NOMO-1 treated with DMSO at 0.1 percent for 48 hours (cell line): ENCODE measurements at regions not wholly inside any gene's neighbourhood (a gene's known extent, or its start where the extent isn't known, plus 50 kb on each side); places are given as distances from the start of the nearest gene placed in this dataset.

Source experiments
- DNase-seq: peaks from one replicate; lab custom pipeline; 2025; ENCODE audit not compliant: unreplicated experiment; lab: John Stamatoyannopoulos, UW

DNA sequence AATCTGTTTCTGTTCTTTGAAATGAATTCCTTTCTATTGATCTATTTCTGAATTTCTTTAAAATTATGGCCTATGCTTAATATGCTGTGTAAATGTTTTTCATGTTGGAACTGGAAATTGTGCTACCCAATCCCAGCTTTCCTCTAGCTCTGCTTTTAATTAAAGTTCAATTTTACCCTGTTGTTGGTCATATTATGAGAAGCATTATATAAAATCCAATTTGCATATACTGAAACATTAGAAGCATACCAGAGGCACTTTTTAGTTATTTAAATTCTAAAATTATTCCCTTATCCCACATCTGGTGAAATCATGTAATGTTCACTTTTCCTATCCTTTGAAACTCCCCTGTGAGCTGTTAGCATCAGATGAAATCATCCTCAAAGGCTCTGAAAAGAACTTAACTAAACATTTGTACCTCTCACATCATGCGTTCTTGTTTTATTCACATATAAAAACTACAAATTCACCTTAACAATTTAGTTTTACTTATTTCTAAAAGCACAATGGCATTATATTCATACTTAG lies 160.6 kb upstream of the COL21A1 start:
- DNase-seq, result no peak

DNA sequence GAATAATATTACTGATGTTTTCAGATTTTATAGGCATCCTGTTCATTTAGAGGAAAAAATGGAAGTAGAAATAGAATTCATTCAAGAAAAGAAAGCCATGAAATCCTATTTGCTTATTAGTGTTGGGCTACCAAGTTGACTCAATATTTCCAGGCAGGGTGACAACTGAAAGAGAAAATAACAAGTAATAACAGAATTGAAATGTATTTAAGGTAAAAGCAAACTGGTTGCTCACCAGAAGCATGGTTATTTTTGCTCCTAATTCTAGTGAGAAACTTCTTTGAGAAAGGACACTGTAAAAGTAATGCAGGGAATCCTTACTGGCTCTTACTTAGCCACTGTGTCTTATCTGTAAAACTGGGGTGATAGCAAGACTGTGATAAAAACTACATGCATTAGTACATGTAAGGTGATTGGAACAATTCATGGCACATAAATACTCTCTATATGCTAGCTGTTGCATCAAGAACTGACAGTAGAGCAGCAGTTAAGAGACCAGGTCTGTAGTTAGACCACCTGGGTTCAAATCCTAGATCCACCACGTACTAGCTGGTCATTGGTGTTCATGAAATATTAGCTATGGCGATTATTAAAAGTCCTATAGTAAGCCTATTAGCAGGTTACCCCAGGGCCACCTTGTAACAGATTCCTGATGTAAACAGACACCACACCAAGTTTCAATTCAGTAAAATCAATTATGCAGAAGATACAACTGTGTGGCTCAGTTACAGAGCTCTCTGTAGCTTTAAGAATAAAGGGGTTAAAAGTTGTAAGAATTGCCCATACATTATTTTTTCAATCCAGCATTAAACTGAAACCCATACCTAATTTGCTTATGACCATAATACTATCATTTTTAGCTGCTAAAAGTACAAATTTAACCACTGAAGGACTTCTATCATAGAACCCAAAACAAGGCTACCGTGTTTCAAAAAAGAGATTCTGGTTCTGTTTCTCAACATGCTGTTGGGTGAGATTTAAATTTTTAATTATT lies 159.2 kb upstream of the COL21A1 start:
- DNase-seq, result no peak

DNA sequence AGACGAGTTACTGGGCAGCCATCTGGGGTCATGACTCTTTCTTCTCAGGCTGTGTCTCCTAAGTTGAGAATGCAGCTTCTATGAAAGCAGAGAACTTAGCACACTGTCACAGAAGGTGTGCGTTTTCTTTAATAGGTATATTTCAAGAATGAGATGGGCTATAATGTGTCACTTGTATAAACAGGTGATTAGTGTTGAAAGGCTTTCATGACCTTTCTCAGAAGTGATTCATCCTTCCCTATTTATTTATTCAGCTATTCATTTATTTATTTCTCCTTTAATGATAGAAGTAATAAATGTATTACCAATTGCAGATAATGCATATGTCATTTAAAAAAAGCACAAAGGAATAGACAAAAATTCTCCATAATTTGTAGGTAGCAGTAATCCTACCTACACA lies 157.2 kb upstream of the COL21A1 start:
- no peak for DNase-seq

DNA sequence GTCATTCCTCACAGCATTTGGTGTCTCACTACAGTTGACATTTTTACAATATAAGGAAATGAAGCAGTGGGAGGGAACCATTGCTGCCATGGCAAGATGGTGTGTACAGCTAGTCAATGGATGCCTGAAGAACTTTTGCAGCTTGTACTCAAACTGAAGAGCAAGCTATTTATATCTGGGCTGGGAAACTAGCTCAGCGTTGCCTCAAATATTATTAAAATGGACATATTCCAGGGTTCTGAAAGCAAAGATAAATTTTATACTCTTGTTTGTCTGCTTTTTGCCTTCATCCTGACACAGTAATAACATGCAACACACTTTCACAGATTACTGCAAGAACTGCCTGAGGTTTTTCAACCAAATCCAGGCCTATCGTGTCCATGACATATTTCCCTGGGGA lies 156.4 kb upstream of the COL21A1 start:
- DNase-seq, result no peak

DNA sequence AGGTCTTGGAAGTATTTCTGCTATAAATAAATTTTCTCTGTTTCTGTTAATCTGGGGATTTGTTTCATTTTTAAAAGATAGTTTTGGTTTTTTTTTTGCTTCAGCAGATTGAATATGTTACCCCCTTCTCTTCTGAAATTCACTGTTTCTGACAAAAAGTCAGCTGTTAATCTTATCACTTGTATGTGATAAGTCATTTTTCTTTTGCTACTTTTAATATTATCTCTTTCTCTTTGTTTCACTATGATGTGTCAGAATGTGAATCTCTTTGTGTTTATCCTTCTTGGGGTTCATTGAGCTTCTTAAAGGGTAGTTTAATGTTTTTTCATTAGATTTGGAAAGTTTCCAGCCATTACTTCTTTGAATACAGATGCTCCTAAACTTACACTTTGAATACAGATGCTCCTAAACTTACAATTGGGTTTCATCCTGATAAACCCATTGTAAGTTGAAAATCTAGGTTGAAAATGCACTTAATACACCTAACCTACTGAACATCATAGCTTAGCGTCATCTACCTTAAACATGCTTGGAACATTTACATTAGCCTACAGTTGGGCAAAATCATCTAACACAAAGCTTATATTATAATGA lies 154.2 kb upstream of the COL21A1 start:
- DNase-seq, result no peak

DNA sequence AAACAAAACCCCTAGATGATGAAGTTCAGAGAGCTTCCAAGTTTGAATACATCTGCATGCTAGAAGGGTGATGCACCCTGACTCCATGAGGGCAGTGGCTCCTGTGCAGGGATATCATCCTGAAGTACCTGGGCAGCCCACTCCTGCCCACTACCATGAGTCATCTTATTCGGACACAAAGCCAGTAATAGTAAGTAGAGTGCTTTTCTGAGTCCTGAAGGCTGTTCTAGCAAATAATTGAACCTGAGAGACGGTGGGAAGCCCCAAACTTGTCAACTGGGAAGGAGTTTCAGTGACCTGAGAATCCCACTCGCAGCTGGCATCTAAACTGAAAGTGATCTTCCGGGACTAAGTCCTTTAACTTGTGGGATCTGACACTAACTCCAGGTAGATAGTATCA lies 152.9 kb upstream of the COL21A1 start:
- DNase-seq, result no peak

DNA sequence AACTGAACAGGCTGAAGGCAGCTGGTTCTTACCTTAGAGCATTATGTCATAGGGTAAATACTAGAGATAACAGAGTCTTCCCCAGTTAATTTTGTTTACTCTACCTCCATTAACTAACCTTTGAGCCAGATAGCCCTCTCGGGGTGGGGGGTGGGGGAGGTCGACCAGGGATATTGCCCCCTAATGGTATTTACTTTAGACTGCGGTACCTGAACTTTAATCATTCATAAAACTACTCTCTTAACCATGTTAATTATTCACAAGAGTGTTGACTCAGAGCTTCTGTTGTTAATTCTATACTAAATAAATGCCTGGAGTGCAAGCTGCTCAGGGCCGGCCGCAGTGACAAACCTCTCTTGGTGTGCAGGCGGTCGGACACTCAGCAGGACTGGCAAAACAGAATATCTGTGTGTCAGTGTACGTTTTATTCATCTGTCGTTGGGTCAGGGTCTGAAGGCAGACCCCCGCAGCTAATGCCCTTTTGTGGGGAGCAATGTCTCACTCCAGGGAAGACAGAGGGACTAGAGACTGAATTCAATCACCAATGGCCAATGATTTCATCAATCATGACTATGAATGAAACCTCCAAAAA lies 152.4 kb upstream of the COL21A1 start:
- no peak for DNase-seq

DNA sequence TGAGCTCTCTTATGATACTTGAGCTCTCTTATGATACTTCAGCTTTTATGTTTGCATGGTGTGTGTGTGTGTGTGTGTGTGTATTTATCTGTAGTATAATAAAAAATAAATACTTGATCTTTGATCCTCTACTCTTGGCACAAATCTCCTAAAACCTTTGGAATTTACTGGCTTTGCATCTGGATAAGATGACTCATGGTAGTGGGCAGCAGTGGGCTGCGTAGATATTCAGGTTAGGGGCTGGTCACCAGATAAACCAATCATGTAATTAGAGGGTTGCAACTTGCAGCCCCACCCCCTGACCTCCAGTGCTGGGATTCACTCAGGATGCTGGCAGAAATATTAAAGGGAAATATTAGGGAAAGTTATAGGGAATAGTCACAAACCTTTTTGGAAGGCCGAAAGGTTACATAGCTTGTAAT lies 151.9 kb upstream of the COL21A1 start:
- no peak for DNase-seq

DNA sequence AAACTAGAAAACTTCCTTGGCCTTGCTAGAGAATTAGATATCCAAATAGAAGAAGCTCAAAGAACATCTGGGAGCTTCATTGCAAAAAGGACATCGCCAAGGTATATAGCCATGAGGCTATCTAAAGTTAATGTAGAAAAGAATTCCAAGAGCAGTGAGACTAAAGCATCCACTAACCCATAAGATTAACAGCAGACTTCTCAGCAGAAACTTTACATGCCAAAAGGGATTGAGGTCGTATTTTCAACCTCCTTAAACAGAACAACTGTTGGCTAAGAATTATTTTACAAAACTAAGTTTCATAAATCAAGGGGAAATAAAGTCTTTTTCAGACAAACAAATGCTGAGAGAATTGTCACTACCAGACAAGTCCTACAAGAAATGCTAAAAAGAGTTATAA lies 149.1 kb upstream of the COL21A1 start:
- no peak for DNase-seq

DNA sequence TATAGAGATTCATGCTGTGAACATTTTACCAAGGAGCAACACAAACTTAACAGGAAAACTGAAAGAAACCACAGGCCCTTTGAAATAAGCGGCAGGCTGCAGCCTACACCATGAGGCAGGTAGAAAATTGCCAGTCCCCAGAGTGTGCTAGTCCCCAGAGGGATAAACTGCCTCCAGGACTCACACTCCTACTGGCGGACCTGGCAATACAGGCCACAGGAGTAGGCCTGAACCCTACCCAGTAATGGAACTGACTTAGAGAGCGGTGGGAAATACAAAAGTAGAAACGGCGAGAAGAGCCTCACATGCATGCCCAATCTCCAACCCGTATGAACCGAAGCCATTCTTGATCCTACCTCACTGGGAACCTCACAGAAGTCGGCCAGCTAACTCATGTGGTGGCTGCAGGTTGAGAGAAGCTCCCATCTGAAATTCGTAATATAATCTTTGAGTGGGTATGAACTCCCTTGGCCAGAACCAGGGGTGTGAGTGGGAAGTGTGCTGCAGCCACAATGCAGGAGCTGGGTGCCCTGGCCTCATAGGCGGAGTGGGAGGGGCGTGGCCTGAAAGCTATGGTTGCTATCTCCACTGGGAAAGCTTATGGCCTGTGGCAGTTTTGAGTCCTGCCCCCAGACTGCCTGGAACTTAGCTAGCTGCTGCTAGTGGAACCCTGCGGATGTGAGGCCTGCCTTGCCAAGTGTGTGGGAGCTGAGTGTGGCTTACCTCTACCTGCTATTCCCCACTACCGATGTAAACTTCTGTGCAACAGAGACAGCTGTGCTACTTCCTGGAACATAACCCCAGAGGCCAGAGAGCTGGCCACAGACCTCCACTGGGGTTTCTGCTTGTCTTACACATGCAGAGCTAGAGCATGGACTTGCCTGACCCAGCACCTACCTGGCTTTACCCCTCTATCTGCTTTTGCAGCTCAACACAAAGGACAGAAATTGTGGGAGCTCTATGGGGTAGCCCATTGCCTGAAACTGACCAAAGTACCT lies 146.5 kb upstream of the COL21A1 start:
- no peak for DNase-seq

DNA sequence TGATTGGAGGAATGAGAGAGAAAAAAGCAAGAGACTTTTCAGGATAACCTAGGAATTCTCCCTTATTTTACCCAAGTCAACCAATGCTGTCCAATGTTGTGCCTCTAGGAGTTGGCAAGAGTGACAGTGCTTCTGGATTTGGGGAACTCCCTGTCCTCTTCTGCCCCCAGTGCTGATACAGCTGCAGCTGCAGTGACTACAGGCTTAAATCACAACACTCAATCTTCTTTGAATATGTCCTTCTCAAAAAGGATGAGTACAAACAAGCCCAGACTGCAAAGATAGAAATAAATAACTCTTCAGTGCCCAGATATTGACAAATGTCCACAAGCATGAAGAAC lies 141.0 kb upstream of the COL21A1 start:
- DNase-seq, result no peak

DNA sequence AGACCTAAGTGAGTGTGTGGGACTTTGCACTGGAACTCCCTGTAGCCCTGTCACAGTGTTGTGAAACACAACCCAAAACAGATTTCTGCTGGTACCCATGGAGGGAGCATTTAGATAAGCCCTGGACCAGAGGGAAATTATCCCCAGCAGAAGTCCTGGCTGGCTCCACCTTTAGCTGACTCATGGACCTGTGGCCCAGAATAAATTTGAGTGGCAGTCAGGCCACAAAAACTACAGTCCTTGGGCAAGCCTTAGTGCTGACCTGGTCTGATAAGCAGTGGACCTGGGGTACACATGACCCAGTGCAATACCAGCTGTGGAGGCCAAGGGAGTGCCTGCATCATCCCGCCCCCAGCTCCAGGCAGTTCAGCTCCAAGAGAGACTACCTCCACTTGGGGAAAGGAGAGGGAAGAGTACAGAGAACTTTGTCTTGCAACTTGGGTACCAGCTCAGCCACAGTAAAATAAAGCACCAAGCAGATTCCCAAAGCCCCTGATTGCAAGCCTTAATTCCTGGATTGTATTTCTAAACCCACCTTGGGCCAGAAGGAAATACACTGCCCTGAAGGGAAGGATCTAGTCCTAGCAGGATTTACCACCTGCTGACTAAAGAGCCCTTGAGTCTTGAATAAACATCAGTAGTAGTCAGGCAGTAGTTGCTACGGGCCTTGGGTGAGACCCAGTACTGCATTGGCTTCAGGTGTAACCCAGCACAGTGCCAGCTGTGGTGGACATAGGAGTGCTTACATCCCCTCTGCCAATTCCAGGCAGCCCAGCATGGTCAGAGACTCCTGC lies 140.4 kb upstream of the COL21A1 start:
- no peak for DNase-seq

DNA sequence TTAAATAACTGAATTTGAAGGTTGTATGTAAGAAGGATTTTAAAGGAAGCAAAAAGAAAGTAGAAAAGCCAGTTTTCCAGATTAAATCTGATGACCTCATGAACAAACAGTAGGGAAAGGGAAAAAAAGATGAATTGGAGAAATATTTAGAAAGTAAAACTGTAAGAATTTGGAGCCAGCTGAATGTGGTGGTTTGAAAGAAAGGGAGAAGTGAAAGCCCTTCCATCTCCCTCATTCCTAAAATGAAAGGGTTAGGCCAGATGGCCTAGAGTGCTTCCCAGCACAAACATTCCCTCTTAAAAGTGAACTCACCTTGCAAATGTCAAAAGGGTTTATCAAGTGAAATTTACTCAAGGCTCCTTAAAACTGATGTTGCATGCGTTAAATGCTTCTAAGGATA lies 139.3 kb upstream of the COL21A1 start:
- DNase-seq, result no peak

DNA sequence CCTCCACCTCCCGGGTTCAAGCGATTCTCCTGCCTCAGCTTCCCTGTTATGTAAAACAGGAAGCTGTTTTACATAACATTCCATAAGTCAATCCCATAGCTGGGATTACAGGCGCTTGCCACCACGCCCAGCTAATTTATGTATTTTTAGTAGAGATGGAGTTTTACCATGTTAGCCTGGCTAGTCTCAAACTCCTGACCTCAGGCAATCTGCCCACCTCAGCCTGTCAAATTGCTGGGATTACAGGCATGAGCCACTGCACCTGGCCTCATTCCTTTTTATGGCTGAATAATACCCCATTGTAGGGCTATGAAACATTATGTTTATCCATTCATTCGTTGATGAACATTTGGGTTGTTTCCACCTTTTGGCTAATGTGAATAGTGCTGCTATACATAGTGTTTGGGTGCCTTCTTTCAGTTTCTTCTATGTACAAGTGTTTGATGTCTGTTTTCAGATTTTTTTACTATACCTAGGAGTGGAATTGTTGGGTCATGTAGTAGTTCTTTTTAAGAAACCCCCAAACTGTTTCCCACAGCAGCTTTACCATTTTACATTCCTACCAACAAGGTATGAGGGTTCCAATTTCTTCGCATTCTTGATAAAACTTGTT lies 138.7 kb upstream of the COL21A1 start:
- DNase-seq, result no peak

DNA sequence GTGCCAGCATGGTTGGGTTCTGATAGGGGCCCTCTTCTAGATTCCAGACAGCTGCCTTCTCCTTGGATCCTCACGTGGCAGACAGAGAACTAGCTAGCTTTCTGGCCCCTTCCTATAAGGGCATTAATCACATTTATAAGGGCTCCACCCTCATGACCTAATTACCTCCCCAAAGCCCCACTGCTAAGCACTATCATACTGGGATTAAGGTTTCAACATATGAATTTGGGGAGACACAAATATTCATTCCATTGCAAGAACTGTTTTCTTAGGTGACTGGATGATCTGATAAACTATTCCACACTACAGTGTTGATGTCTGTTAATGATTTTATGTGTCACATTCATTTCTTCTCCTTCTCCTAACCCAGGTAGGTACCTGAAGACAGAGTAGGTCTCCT lies 135.8 kb upstream of the COL21A1 start:
- DNase-seq, result no peak

DNA sequence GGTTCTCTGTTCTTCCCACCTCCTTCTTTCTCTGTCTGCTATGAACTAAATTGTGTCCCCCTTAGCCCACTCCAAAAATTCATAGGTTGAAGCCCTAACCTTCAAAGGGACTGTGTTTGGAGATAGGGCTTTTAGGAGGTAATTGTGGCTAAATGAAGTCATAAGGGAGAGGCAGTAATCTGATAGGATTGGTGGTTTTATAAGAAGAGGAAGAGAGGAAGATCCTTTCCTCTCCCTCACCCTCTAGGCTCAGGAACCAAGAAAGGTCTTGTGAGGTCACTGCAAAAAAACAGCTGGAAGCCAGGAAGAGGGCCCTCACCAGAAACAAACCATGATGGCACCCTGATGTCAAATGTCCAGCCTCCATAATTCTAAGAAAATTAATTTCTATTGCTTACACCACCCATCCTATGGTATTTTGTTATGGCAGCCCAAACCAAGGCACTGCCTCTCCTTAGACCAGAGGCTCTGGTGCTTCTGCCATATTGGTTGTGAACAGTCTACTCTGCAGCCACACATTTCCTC lies 135.1 kb upstream of the COL21A1 start:
- no peak for DNase-seq

DNA sequence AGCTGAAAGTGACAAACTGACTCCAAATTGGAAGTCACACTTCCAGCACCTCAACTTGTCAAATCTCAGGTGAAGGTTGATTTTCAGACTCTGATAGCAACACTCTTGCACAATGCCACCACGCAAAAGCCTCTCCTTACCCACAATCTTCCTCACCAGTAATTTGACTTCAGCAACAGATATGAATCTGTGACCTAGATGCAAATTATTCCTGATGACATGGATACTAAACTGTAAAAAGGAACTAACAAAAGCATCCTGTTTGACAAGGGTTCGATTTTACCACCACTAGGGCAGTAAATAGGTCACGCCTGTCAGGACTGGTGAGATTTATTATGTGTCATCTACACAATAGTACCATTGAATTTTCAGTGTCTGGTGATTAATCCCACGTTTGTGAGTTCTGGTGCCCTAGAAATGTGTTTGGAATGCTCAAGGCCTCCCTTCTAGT lies 134.4 kb upstream of the COL21A1 start:
- no peak for DNase-seq

DNA sequence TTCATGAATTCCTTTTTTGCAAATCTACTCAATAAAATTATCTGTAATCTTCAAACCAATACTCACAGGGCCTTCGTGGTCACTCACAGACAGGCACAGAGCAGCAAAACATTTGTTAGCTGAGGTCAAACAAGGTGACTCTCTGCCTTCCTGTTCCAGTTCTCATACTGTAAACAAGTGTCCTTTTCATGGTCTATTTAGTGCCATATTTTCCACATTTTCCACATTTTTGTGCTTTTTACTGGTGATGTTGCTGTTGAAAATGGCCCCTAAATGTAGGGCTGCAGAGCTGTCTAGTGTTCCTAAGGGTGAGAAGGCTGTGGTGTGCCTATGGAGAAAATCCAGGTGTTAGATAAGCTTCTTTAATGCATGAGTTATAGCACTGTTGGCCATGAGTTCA lies 133.1 kb upstream of the COL21A1 start:
- DNase-seq, result no peak

DNA sequence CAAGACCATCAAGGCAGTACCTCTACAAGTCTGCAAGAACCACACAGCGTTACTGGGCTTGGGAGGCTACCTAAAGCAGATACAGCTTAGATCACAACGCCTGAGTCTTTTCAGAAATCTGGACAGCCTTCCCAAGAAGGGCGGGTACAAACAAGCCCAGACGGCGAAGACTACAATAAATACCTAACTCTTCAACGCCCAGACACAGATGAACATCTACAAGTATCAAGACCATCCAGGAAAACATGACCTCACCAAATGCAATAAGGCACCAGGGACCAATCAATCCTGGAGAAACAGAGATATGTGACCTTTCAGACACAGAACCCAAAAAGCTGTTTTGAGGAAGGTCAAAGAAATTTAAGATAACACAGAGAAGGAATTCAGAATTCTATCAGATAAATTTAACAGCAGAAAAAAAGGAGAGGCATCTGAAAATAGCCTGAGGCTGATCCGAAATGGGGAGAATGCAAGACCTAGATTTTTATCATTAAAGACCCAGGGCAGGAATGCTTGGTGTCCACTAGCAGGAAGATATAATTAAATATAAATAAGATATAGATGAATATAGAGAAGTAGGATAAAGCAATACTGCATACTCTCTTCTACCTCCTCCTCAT lies 131.7 kb upstream of the COL21A1 start:
- no peak for DNase-seq
